Central memory CD8-positive, alpha-beta T cell (primary cell): ENCODE measurements at regions not wholly inside any gene's neighbourhood (a gene's known extent, or its start where the extent isn't known, plus 50 kb on each side); places are given as distances from the start of the nearest gene placed in this dataset.
"Not testable (repeated sequence)": the region's sequence is repeated elsewhere in the genome, so short reads cannot be mapped to it uniquely, and the experiment has no call there.

Source experiments
- ATAC-seq: fragments of 150-1000 bp; cut with Tn5 transposase; replicated peaks from 2 replicates; pipeline ENCODE4 v1.10.0; 2022; ENCODE audit warnings: mild to moderate bottlenecking, moderate FRiP score, moderate number of reproducible peaks; ENCODE audit not compliant: poor library complexity, severe bottlenecking; ENCODE audit errors: extremely low read depth
- DNase-seq, 2 donors: peaks; one replicate each; pipeline ENCODE4 v3.0.0; 2021; ENCODE audit warnings: low spot score in 2 of 2
- H3K27ac Mint-ChIP-seq: one replicate; pipeline ENCODE4 v1.8.0; 2022; ENCODE audit warnings: low read depth, mild to moderate bottlenecking, moderate library complexity, mixed read lengths
- H3K27me3 Mint-ChIP-seq: one replicate; pipeline ENCODE4 v1.8.0; 2022; ENCODE audit warnings: mixed read lengths
- H3K36me3 Mint-ChIP-seq: one replicate; pipeline ENCODE4 v1.8.0; 2022; ENCODE audit warnings: mild to moderate bottlenecking, moderate library complexity, mixed read lengths; ENCODE audit not compliant: insufficient read depth
- H3K4me1 Mint-ChIP-seq: one replicate; pipeline ENCODE4 v1.8.0; 2022; ENCODE audit warnings: mixed read lengths
- H3K4me3 Mint-ChIP-seq: one replicate; pipeline ENCODE4 v1.8.0; 2022; ENCODE audit warnings: mild to moderate bottlenecking, moderate library complexity, mixed read lengths
- H3K9me3 Mint-ChIP-seq: one replicate; pipeline ENCODE4 v1.8.0; 2022; ENCODE audit warnings: mixed read lengths

GRCh38 chr16:25556289-25556967 lies 135.3 kb upstream of the HS3ST4 start:
- ATAC-seq, H3K4me3 Mint-ChIP-seq, H3K36me3 Mint-ChIP-seq, DNase-seq, H3K4me1 Mint-ChIP-seq, H3K27ac Mint-ChIP-seq, H3K9me3 Mint-ChIP-seq: not testable (repeated sequence)
- peaks cover 42% of the 10 kb centered on the region for H3K27me3 Mint-ChIP-seq

GRCh38 chr16:25553711-25554436 lies 137.9 kb upstream of the HS3ST4 start:
- DNase-seq (no peak), ATAC-seq (no peak)
- H3K4me3 Mint-ChIP-seq = no peak overlapping the region
- no peaks in the 10 kb centered on the region for H3K4me1 Mint-ChIP-seq
- H3K36me3 Mint-ChIP-seq = no peaks in the 10 kb centered on the region
- H3K27me3 Mint-ChIP-seq = peaks cover 53% of the 10 kb centered on the region
- no peak overlapping the region for H3K27ac Mint-ChIP-seq
- peaks cover 5% of the 10 kb centered on the region for H3K9me3 Mint-ChIP-seq

DNA sequence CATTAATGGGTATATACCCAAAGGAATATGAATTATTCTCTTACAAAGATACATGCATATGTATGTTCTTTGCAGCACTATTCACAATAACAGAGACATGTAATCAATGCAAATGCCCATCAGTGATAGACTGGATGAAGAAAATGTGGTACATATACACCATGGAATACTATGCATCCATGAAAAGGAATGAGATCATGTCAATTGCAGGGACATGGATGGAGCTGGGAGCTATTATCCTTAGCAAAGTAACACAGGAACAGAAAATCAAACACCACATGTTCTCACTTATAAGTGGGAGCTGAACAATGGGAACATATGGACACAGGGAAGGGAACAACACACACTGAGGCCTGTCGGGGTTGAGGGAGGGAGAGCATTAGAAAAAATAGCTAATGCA lies 141.1 kb upstream of the HS3ST4 start:
- no peaks in the 10 kb centered on the region for H3K4me1 Mint-ChIP-seq
- ATAC-seq (no peak), DNase-seq (no peak)
- H3K27ac Mint-ChIP-seq = no peak overlapping the region
- H3K4me3 Mint-ChIP-seq = no peak overlapping the region
- peaks cover 5% of the 10 kb centered on the region for H3K9me3 Mint-ChIP-seq
- peaks cover 66% of the 10 kb centered on the region for H3K27me3 Mint-ChIP-seq
- no peaks in the 10 kb centered on the region for H3K36me3 Mint-ChIP-seq

DNA sequence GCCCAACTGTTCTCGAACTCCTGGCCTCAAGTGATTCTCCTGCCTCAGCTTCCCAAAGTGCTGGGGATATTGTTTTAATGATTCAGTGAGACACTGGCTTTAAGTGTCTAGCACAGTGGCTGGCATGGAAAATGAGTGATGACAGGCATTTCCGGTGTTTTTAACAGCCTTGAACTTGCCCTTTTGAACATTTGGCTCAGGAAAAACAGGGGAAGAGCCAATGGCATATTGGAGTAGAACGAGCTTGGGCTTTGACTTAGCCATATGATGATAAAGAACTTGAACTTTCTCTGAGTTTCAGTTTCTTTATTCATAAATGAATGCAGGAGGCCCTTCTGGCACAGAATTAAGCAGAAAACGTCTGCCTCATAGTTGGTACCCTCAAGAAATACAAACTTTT lies 145.0 kb upstream of the HS3ST4 start:
- peaks cover 43% of the 10 kb centered on the region for H3K27me3 Mint-ChIP-seq
- H3K27ac Mint-ChIP-seq = no peak overlapping the region
- no peaks in the 10 kb centered on the region for H3K4me1 Mint-ChIP-seq
- peaks cover 5% of the 10 kb centered on the region for H3K9me3 Mint-ChIP-seq
- H3K4me3 Mint-ChIP-seq = no peak overlapping the region
- no peak for ATAC-seq
- DNase-seq = no peak
- H3K36me3 Mint-ChIP-seq = no peaks in the 10 kb centered on the region

DNA sequence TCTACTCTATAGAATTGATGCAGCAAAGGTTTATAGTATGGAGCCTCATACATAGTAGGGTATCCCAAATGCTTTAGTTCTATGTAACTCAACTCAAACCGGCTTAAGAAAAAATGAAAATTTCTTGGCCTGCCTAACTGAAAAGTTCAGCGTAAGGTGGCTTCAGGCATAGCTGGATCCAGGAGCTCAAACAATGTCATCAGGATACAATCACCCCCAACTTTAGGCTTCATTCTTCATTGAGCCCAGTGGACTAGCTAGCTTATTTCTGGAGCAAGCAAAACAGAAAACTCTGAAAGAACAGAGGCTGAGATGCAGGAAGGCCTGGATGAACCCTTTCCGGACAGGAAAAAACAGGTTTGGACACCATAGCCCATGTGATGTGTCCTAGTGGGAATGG lies 147.5 kb upstream of the HS3ST4 start:
- H3K27me3 Mint-ChIP-seq = peaks cover 40% of the 10 kb centered on the region
- H3K4me3 Mint-ChIP-seq = no peak overlapping the region
- H3K4me1 Mint-ChIP-seq = no peaks in the 10 kb centered on the region
- H3K9me3 Mint-ChIP-seq = no peaks in the 10 kb centered on the region
- H3K27ac Mint-ChIP-seq = no peak overlapping the region
- DNase-seq = no peak
- ATAC-seq = no peak
- no peaks in the 10 kb centered on the region for H3K36me3 Mint-ChIP-seq

GRCh38 chr16:25542306-25542705 lies 149.5 kb upstream of the HS3ST4 start:
- ATAC-seq = no peak
- no peaks in the 10 kb centered on the region for H3K4me1 Mint-ChIP-seq
- DNase-seq = no peak
- H3K27ac Mint-ChIP-seq = no peak overlapping the region
- peaks cover 31% of the 10 kb centered on the region for H3K27me3 Mint-ChIP-seq
- H3K36me3 Mint-ChIP-seq = no peaks in the 10 kb centered on the region
- H3K9me3 Mint-ChIP-seq = peaks cover under 1% of the 10 kb centered on the region
- no peak overlapping the region for H3K4me3 Mint-ChIP-seq

GRCh38 chr16:25539767-25540166 lies 152.0 kb upstream of the HS3ST4 start:
- H3K27me3 Mint-ChIP-seq = peaks cover 24% of the 10 kb centered on the region
- H3K9me3 Mint-ChIP-seq = peaks cover 17% of the 10 kb centered on the region
- H3K27ac Mint-ChIP-seq, H3K4me1 Mint-ChIP-seq, DNase-seq, ATAC-seq, H3K4me3 Mint-ChIP-seq, H3K36me3 Mint-ChIP-seq: not testable (repeated sequence)

DNA sequence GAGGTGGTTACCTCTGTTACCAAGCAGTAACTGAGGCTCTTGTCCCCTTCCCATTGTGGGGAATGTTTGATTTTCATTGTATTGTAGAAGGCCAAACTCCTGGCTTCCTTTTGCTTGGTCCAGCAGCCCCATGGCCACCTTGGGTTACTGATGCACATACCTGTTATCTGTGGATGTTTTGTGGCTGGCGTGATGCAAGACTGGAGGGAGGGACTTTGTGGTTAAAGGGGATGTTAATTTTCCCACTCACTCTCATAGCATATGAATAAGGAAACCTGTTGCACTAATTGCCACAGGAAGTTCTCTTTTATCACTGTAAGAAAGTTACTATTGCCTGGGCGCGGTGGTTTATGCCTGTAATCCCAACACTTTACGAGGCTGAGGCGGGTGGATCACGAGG lies 168.6 kb upstream of the HS3ST4 start:
- H3K36me3 Mint-ChIP-seq = peaks cover 2% of the 10 kb centered on the region
- no peak overlapping the region for H3K4me3 Mint-ChIP-seq
- H3K4me1 Mint-ChIP-seq = no peaks in the 10 kb centered on the region
- ATAC-seq = no peak
- H3K27me3 Mint-ChIP-seq = peaks cover 24% of the 10 kb centered on the region
- no peak overlapping the region for H3K27ac Mint-ChIP-seq
- no peaks in the 10 kb centered on the region for H3K9me3 Mint-ChIP-seq
- no peak for DNase-seq

- Mint-ChIP-seq H3K36me3 (no peaks in the 10 kb centered on the region), H3K27ac (no peak overlapping the region), H3K4me1 (no peaks in the 10 kb centered on the region), H3K9me3 (no peaks in the 10 kb centered on the region), H3K27me3 (peaks cover 41% of the 10 kb centered on the region), H3K4me3 (no peak overlapping the region)
- no peak for DNase-seq
- ATAC-seq = no peak
Observed at GRCh38 chr16:25512041-25512440, 179.7 kb upstream of the HS3ST4 start.

DNA sequence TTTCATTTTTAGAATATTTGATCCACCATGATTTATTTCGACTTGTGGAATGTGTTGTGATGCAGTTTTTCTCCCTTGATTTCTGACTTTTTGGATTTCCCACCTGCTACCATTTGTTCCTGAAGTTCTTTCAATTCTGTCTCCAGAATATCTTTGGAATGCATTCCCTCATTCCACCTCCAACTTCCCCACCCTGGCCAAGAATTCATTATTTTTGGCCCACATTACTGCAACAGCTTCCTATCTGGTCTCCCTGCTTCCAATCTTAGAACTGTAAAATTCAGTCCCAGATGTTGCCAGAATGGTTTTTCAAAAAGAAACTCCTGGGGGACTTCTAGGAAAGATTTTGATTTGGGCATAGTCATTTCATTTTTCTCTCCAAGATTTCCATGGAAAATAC lies 182.3 kb upstream of the HS3ST4 start:
- H3K4me1 Mint-ChIP-seq = no peaks in the 10 kb centered on the region
- H3K4me3 Mint-ChIP-seq = no peak overlapping the region
- no peak for DNase-seq
- peaks cover 59% of the 10 kb centered on the region for H3K27me3 Mint-ChIP-seq
- no peaks in the 10 kb centered on the region for H3K9me3 Mint-ChIP-seq
- no peak for ATAC-seq
- no peaks in the 10 kb centered on the region for H3K36me3 Mint-ChIP-seq
- H3K27ac Mint-ChIP-seq = no peak overlapping the region

DNA sequence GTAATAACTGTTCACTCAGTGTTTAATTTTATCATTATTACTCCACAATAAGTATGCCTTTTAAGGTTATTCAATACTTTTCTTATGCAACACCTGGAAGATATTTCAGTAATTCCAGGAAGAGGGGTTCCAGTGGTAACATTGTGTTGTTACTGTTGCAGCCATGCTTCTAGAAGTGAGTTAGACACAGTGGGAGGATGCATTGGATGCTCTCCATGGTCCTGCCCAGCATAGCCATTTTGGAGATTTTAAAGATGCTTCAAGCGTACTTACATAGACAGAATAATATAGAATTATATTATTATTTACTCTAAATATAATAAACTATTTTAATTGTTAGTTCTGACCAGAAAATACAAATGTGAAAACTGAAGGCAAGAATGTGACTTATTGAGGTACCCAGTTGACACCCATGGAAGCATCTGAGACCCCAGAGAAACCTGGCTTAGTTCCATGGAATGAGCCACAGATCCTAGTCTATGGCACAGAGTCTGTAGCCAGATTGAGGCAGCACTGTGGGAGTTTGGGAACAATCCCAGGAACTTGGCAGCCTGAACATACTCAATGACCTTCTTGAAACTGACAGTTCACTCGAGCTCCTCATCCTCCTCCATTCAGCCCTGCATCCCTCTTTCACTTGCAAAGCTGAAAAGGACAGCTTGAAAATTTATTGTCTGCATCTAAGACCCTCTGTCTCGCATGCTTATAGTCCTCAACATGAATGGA lies 190.1 kb upstream of the HS3ST4 start:
- Mint-ChIP-seq H3K4me1 (no peaks in the 10 kb centered on the region), H3K27ac (no peak overlapping the region), H3K27me3 (peaks cover 32% of the 10 kb centered on the region), H3K4me3 (no peak overlapping the region), H3K36me3 (no peaks in the 10 kb centered on the region), H3K9me3 (no peaks in the 10 kb centered on the region)
- ATAC-seq (no peak), DNase-seq (no peak)

DNA sequence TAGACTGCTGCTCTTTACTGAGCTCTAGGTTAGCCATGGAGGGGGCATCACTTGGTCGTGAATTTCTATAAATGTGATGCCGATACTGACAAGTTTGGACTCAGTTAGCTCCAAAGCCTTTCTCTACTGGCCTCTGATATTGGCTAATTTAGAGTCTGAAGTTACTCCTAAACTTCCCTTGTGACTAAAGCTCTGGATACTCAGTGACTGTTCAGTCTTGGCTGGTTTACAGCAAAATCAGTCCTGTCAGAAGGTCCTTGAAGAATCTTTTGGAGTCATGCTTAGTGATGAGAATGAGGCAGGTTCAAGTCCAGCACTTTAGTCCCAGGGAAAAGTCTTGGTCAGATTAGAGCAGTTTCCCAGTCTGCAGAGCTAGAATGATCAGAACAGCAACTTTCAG lies 197.5 kb upstream of the HS3ST4 start:
- H3K4me3 Mint-ChIP-seq = no peak overlapping the region
- no peak overlapping the region for H3K27ac Mint-ChIP-seq
- H3K9me3 Mint-ChIP-seq = no peaks in the 10 kb centered on the region
- peaks cover 63% of the 10 kb centered on the region for H3K27me3 Mint-ChIP-seq
- no peak for ATAC-seq
- H3K36me3 Mint-ChIP-seq = no peaks in the 10 kb centered on the region
- no peaks in the 10 kb centered on the region for H3K4me1 Mint-ChIP-seq
- no peak for DNase-seq
